ENCODE measurements at regions not wholly inside any gene's neighbourhood (a gene's known extent, or its start where the extent isn't known, plus 50 kb on each side); places are given as distances from the start of the nearest gene placed in this dataset.

GRCh38 chr16:65855171-65856145, 511.0 kb upstream of the CDH5 start:
- H3K4me3 ChIP-seq (ENCODE audit: low read depth, low read length), result no peak overlapping the region
- DNase-seq (ENCODE audit: low read depth), result no peak
- TF ChIP-seq CTCF (IDR thresholded peaks at IDR 0.05; ENCODE audit: insufficient read depth, low read length), result no peak

- no peak overlapping the region for H3K4me3 ChIP-seq (ENCODE audit: low read depth, low read length)
- DNase-seq (ENCODE audit: low read depth), result no peak
- TF ChIP-seq CTCF (IDR thresholded peaks at IDR 0.05; ENCODE audit: insufficient read depth, low read length), result no peak
Measured at GRCh38 chr16:65846210-65846602, 520.3 kb upstream of the CDH5 start.

- peak; percentile 37 for DNase-seq (ENCODE audit: low read depth)
- H3K4me3 ChIP-seq (ENCODE audit: low read depth, low read length), result no peak overlapping the region
- TF ChIP-seq CTCF (IDR thresholded peaks at IDR 0.05; ENCODE audit: insufficient read depth, low read length), result no peak
Measured at GRCh38 chr16:65845466-65846209, 520.9 kb upstream of the CDH5 start.

GRCh38 chr16:65843941-65844340, 522.5 kb upstream of the CDH5 start:
- TF ChIP-seq CTCF (IDR thresholded peaks at IDR 0.05; ENCODE audit: insufficient read depth, low read length), result no peak
- DNase-seq (ENCODE audit: low read depth), result no peak
- H3K4me3 ChIP-seq (ENCODE audit: low read depth, low read length), result no peak overlapping the region

GRCh38 chr16:65842067-65842466, 524.4 kb upstream of the CDH5 start:
- no peak for DNase-seq (ENCODE audit: low read depth)
- H3K4me3 ChIP-seq (ENCODE audit: low read depth, low read length), result no peak overlapping the region
- no peak for TF ChIP-seq CTCF (IDR thresholded peaks at IDR 0.05; ENCODE audit: insufficient read depth, low read length)

- TF ChIP-seq CTCF (IDR thresholded peaks at IDR 0.05; ENCODE audit: insufficient read depth, low read length), result no peak
- no peak for DNase-seq (ENCODE audit: low read depth)
- H3K4me3 ChIP-seq (ENCODE audit: low read depth, low read length), result no peak overlapping the region
Measured at GRCh38 chr16:65838001-65838400, 528.5 kb upstream of the CDH5 start.

All from fibroblast of the aortic adventitia (primary cell).